Left lung (tissue), 4 donors: ENCODE measurements at regions not wholly inside any gene's neighbourhood (a gene's known extent, or its start where the extent isn't known, plus 50 kb on each side); places are given as distances from the start of the nearest gene placed in this dataset.

Source experiments
- ATAC-seq: fragments of 200-7000 bp; cut with Tn5 transposase; one replicate; pipeline ENCODE4 v1.9.1; 2020; ENCODE audit warnings: moderate library complexity
- DNase-seq, 4 donors: peaks; one replicate each; pipeline ENCODE4 v3.0.0-alpha.2; 2013 to 2020
- H3K27ac ChIP-seq, 2 donors: fragments of 200-600 bp; sonication (generic) in 1 of 2; one replicate each; pipeline versions ENCODE4 v1.5.0 to v1.8.0; 2020 to 2021
- H3K27me3 ChIP-seq, 2 donors: fragments of 200-600 bp; sonication (generic) in 1 of 2; one replicate each; pipeline versions ENCODE4 v1.5.0 to v1.8.0; 2020 to 2021
- H3K36me3 ChIP-seq, 2 donors: fragments of 200-600 bp; sonication (generic) in 1 of 2; one replicate each; pipeline versions ENCODE4 v1.5.0 to v1.8.0; 2020 to 2021
- H3K4me1 ChIP-seq, 2 donors: fragments of 200-600 bp; one replicate each; pipeline ENCODE4 v1.8.0; 2021
- H3K4me3 ChIP-seq, 2 donors: fragments of 200-600 bp; sonication (generic) in 1 of 2; one replicate each; pipeline versions ENCODE4 v1.5.0 to v1.8.0; 2020 to 2021; ENCODE audit warnings: mild to moderate bottlenecking in 1 of 2
- H3K9me3 ChIP-seq, 2 donors: fragments of 200-600 bp; sonication (generic) in 1 of 2; one replicate each; pipeline versions ENCODE4 v1.5.0 to v1.8.0; 2020 to 2021
- CTCF ChIP-seq, 2 donors: fragments of 200-600 bp; sonication (generic) in 1 of 2; IDR thresholded peaks; one replicate each; pipeline versions ENCODE4 v1.5.0 to v1.8.0; 2021; ENCODE audit warnings: antibody characterized with exemption in 2 of 2
- intact Hi-C, 2 donors: fragments of 100-400 bp; cut with DNase I; formaldehyde crosslinking; loops; one replicate each; pipeline versions ENCODE4 v1.11.2 to v1.14.2; 2022
- donor health status: DM: no; HTN: yes; CAD: no.
- donor health status: DM: no; HTN: no; CAD: no.

- no peak for ATAC-seq
- no peaks in the 10 kb centered on the region for H3K27me3 ChIP-seq
- H3K27ac ChIP-seq, result no peak overlapping the region
- H3K4me3 ChIP-seq, result no peak overlapping the region
- intact Hi-C loops, result no loop called here
- TF ChIP-seq CTCF (IDR thresholded peaks at IDR 0.05), result no peak
- H3K9me3 ChIP-seq, result no peaks in the 10 kb centered on the region
- DNase-seq, result no peak
- H3K4me1 ChIP-seq, result no peaks in the 10 kb centered on the region
- H3K36me3 ChIP-seq, result no peaks in the 10 kb centered on the region
Observed at GRCh38 chr12:41701943-41702601, 442.6 kb downstream of the GXYLT1 start.

GRCh38 chr12:41700940-41701339 lies 443.7 kb downstream of the GXYLT1 start:
- Histone ChIP-seq H3K4me3 (no peak overlapping the region), H3K9me3 (no peaks in the 10 kb centered on the region), H3K36me3 (no peaks in the 10 kb centered on the region), H3K27me3 (no peaks in the 10 kb centered on the region), H3K27ac (no peak overlapping the region), H3K4me1 (no peaks in the 10 kb centered on the region)
- DNase-seq (no peak), ATAC-seq (no peak)
- intact Hi-C loops, result no loop called here
- TF ChIP-seq CTCF (IDR thresholded peaks at IDR 0.05), result no peak

- ATAC-seq, result no peak
- Histone ChIP-seq H3K9me3 (no peaks in the 10 kb centered on the region), H3K4me1 (no peaks in the 10 kb centered on the region), H3K27me3 (no peaks in the 10 kb centered on the region), H3K27ac (no peak overlapping the region), H3K36me3 (no peaks in the 10 kb centered on the region), H3K4me3 (no peak overlapping the region)
- intact Hi-C loops, result no loop called here
- no peak for TF ChIP-seq CTCF (IDR thresholded peaks at IDR 0.05)
- DNase-seq, result no peak
Observed at GRCh38 chr12:41699658-41700057, 445.0 kb downstream of the GXYLT1 start.

GRCh38 chr12:41697161-41697560 lies 447.5 kb downstream of the GXYLT1 start:
- no peak for ATAC-seq
- intact Hi-C loops, result no loop called here

GRCh38 chr12:41684997-41685396 lies 459.7 kb downstream of the GXYLT1 start:
- Histone ChIP-seq H3K27me3 (no peaks in the 10 kb centered on the region), H3K36me3 (no peaks in the 10 kb centered on the region), H3K4me3 (no peak overlapping the region), H3K9me3 (no peaks in the 10 kb centered on the region), H3K4me1 (no peaks in the 10 kb centered on the region), H3K27ac (no peak overlapping the region)
- peak in 1 of 2 donors; percentile 51 for TF ChIP-seq CTCF (IDR thresholded peaks at IDR 0.05)
- intact Hi-C loops, result no loop called here
- ATAC-seq (no peak), DNase-seq (no peak)

More at GRCh38 chr12:41697161-41697560, 447.5 kb downstream of the GXYLT1 start:
- no peaks in the 10 kb centered on the region for H3K27me3 ChIP-seq
- no peak overlapping the region for H3K4me3 ChIP-seq
- H3K27ac ChIP-seq, result no peak overlapping the region
- H3K36me3 ChIP-seq, result no peaks in the 10 kb centered on the region
- H3K9me3 ChIP-seq, result no peaks in the 10 kb centered on the region
- no peaks in the 10 kb centered on the region for H3K4me1 ChIP-seq
- no peak for DNase-seq
- TF ChIP-seq CTCF (IDR thresholded peaks at IDR 0.05), result no peak
